ENCODE measurements at regions not wholly inside any gene's neighbourhood (a gene's known extent, or its start where the extent isn't known, plus 50 kb on each side); places are given as distances from the start of the nearest gene placed in this dataset.

DNA sequence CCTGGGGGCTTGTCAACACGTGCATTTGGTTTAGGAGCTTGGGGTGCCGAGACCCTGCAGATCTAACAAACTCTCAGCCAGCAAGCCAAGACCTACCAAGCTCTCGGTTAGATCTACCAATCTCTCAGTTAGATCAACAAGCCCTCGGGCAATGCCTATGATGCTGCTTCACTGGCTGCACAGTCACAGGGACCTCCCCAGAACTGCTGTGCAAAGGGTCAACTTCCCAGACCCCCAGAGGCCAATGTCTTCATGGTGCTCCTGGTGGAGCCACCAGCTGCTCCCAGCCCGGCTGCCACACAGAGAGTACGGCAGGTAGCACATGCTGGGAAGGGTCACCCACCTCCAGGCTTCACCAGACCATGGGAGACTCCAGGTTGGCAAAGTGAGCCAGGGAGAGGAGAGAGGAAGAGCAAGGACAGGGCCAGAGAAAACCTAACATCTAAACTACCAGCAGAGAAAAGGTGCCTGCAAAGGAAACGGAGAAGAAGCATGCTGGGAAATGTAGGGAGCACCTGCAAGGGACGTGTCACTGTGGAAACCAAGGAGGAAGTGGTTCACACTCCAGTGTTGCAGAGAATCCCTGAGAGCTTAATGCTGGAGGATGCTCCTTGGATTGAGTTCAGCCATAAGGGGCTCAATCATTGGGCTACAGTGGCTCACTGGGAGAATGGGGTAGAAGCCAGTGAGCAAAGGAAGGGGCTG lies 51.5 kb upstream of the GDF10 start:
- TF ChIP-seq EZH2 (IDR thresholded peaks at IDR 0.05; ENCODE audit: borderline replicate concordance, insufficient read depth, low read length, poor library complexity, severe bottlenecking): no peak
- TF ChIP-seq, protein P1, sequence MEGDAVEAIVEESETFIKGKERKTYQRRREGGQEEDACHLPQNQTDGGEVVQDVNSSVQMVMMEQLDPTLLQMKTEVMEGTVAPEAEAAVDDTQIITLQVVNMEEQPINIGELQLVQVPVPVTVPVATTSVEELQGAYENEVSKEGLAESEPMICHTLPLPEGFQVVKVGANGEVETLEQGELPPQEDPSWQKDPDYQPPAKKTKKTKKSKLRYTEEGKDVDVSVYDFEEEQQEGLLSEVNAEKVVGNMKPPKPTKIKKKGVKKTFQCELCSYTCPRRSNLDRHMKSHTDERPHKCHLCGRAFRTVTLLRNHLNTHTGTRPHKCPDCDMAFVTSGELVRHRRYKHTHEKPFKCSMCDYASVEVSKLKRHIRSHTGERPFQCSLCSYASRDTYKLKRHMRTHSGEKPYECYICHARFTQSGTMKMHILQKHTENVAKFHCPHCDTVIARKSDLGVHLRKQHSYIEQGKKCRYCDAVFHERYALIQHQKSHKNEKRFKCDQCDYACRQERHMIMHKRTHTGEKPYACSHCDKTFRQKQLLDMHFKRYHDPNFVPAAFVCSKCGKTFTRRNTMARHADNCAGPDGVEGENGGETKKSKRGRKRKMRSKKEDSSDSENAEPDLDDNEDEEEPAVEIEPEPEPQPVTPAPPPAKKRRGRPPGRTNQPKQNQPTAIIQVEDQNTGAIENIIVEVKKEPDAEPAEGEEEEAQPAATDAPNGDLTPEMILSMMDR (IDR thresholded peaks at IDR 0.05; ENCODE audit: poor library complexity, severe bottlenecking): no peak

All from neural cell (in vitro differentiated cells).